OCI-LY7 (cell line): ENCODE measurements at regions not wholly inside any gene's neighbourhood (a gene's known extent, or its start where the extent isn't known, plus 50 kb on each side); places are given as distances from the start of the nearest gene placed in this dataset.

Experiments used
- BruUV-seq: library from RNA; stranded (reverse); fragments of 400-500 nt; replicated peaks from 2 replicates; lab custom pipeline; 2021; lab: Mats Ljungman, UMichigan
- CTCF ChIA-PET: fragments of 300-600 bp; sonication (Branson Sonifier 250); formaldehyde crosslinking; loops from one replicate; lab custom pipeline; 2022; ENCODE audit warnings: antibody characterized with exemption; ENCODE audit not compliant: unreplicated experiment; lab: Charles Lee
- POLR2A ChIA-PET: fragments of 300-600 bp; sonication (Branson Sonifier 250); formaldehyde crosslinking; loops from one replicate; lab custom pipeline; 2022; ENCODE audit warnings: antibody characterized with exemption; lab: Charles Lee
- DNase-seq: peaks from one replicate; pipeline ENCODE4 v3.0.0-alpha.2; 2015; ENCODE audit warnings: low spot score
- H2AFZ ChIP-seq: fragments of 200-600 bp; sonication (generic), shearing (Covaris generic); 2 replicates; pipeline ENCODE4 v1.6.1; 2014; ENCODE audit warnings: mild to moderate bottlenecking, antibody characterized with exemption, low read length, moderate library complexity
- H3K27ac ChIP-seq: fragments of 200-600 bp; sonication (generic); 2 replicates; pipeline ENCODE4 v1.5.1; 2014; ENCODE audit warnings: mixed run types, low read depth, mild to moderate bottlenecking, moderate library complexity, low read length, inconsistent platforms; ENCODE audit not compliant: poor library complexity, severe bottlenecking
- H3K36me3 ChIP-seq: fragments of 200-600 bp; sonication (generic); 2 replicates; pipeline ENCODE4 v1.6.1; 2014; ENCODE audit warnings: mild to moderate bottlenecking, antibody characterized with exemption, low read length, moderate library complexity, mixed read lengths; ENCODE audit not compliant: insufficient read depth
- H3K4me1 ChIP-seq: fragments of 200-600 bp; sonication (generic); 2 replicates; pipeline ENCODE4 v1.5.1; 2014; ENCODE audit warnings: mild to moderate bottlenecking, low read length; ENCODE audit not compliant: insufficient read depth, poor library complexity, severe bottlenecking
- H3K4me2 ChIP-seq: fragments of 200-600 bp; sonication (generic); 2 replicates; pipeline ENCODE4 v1.6.1; 2014; ENCODE audit warnings: mild to moderate bottlenecking, low read length
- H3K4me3 ChIP-seq: fragments of 200-600 bp; sonication (generic); 2 replicates; pipeline ENCODE4 v1.5.1; 2014; ENCODE audit warnings: mild to moderate bottlenecking, low read depth, low read length; ENCODE audit not compliant: poor library complexity, severe bottlenecking
- H3K79me2 ChIP-seq: fragments of 200-600 bp; sonication (generic); 2 replicates; pipeline ENCODE4 v1.6.1; 2016; ENCODE audit warnings: low read depth, mild to moderate bottlenecking, low read length, moderate library complexity, mixed read lengths; ENCODE audit not compliant: insufficient read depth
- H3K9me2 ChIP-seq: fragments of 200-600 bp; sonication (generic); 2 replicates; pipeline ENCODE4 v1.6.1; 2016; ENCODE audit warnings: mild to moderate bottlenecking, low read length, mixed read lengths; ENCODE audit not compliant: insufficient read depth
- H3K9me3 ChIP-seq: fragments of 200-600 bp; sonication (generic); 2 replicates; pipeline ENCODE4 v1.6.1; 2014; ENCODE audit warnings: mild to moderate bottlenecking, mixed run types, low read length, mixed read lengths
- H4K20me1 ChIP-seq: fragments of 200-600 bp; sonication (generic); 2 replicates; pipeline ENCODE4 v1.6.1; 2014; ENCODE audit warnings: mild to moderate bottlenecking, antibody characterized with exemption, low read length, moderate library complexity, mixed read lengths; ENCODE audit not compliant: insufficient read depth
- CTCF ChIP-seq: fragments of 200-600 bp; sonication (generic); conservative IDR thresholded peaks from 2 replicates; pipeline ENCODE4 v1.5.1; 2014; ENCODE audit warnings: mild to moderate bottlenecking, antibody characterized with exemption, low read length, moderate library complexity, mixed read lengths
- EZH2phosphoT487 ChIP-seq: fragments of 200-600 bp; sonication (generic); IDR thresholded peaks from 2 replicates; pipeline ENCODE4 v1.6.1; 2018; ENCODE audit warnings: low read depth, borderline replicate concordance, mild to moderate bottlenecking, mixed run types, antibody characterized with exemption, low read length, moderate library complexity, mixed read lengths
- intact Hi-C: fragments of 100-400 bp; cut with micrococcal nuclease; formaldehyde crosslinking; loops from one replicate; pipeline ENCODE4 v1.10.0; 2022; ENCODE audit not compliant: unreplicated experiment

- ChIA-PET CTCF (no interaction called here), POLR2A (interaction anchor here (1.0 to 2.1 kb wide), 2 partner anchors 11 to 15 kb away, joined by 3 to 9 read pairs; no protein-coding TSS in a partner anchor)
- no peak for DNase-seq
- H3K4me1 ChIP-seq: no peaks in the 10 kb centered on the region
- H3K27ac ChIP-seq: no peak overlapping the region
- no peak overlapping the region for H3K4me3 ChIP-seq
- intact Hi-C loops: no loop called here
- no peak overlapping the region for H2AFZ ChIP-seq
- H3K9me3 ChIP-seq: no peaks in the 10 kb centered on the region
- no peaks in the 10 kb centered on the region for H3K9me2 ChIP-seq
- no peak for TF ChIP-seq CTCF
- no peak for TF ChIP-seq EZH2phosphoT487
- H3K36me3 ChIP-seq: no peaks in the 10 kb centered on the region
- BruUV-seq: no TSS peak
- no peaks in the 10 kb centered on the region for H3K79me2 ChIP-seq
- H3K4me2 ChIP-seq: no peak overlapping the region
- no peaks in the 10 kb centered on the region for H4K20me1 ChIP-seq
Measured at GRCh38 chr18:28814365-28814764, 637.4 kb upstream of the CDH2 start.

- Histone ChIP-seq H4K20me1 (no peaks in the 10 kb centered on the region), H3K4me1 (no peaks in the 10 kb centered on the region), H3K4me2 (no peak overlapping the region), H3K36me3 (no peaks in the 10 kb centered on the region), H3K9me2 (no peaks in the 10 kb centered on the region), H3K79me2 (no peaks in the 10 kb centered on the region), H2AFZ (no peak overlapping the region), H3K9me3 (no peaks in the 10 kb centered on the region), H3K27ac (no peak overlapping the region), H3K4me3 (no peak overlapping the region)
- POLR2A ChIA-PET: interaction anchor here (0.7 kb wide), 1 partner anchor 238 kb away, joined by 3 read pairs; no protein-coding TSS in a partner anchor
- intact Hi-C loops: no loop called here
- CTCF ChIA-PET: no interaction called here
- TF ChIP-seq CTCF (no peak), EZH2phosphoT487 (no peak)
- no peak for DNase-seq
- no TSS peak for BruUV-seq
Measured at GRCh38 chr18:28808373-28808772, 631.4 kb upstream of the CDH2 start.

- H4K20me1 ChIP-seq: no peaks in the 10 kb centered on the region
- H3K79me2 ChIP-seq: no peaks in the 10 kb centered on the region
- intact Hi-C loops: no loop called here
- H3K36me3 ChIP-seq: no peaks in the 10 kb centered on the region
- POLR2A ChIA-PET: interaction anchor here (0.6 kb wide), 2 partner anchors 34 to 638 kb away, joined by 3 to 7 read pairs; no protein-coding TSS in a partner anchor
- no TSS peak for BruUV-seq
- H3K27ac ChIP-seq: no peak overlapping the region
- DNase-seq: no peak
- H3K4me1 ChIP-seq: no peaks in the 10 kb centered on the region
- H3K9me3 ChIP-seq: no peaks in the 10 kb centered on the region
- no peak overlapping the region for H3K4me3 ChIP-seq
- TF ChIP-seq EZH2phosphoT487: no peak
- no peak for TF ChIP-seq CTCF
- H2AFZ ChIP-seq: no peak overlapping the region
- CTCF ChIA-PET: no interaction called here
- no peak overlapping the region for H3K4me2 ChIP-seq
- H3K9me2 ChIP-seq: no peaks in the 10 kb centered on the region
Measured at GRCh38 chr18:28805491-28805890, 628.6 kb upstream of the CDH2 start.
